Nephron progenitor cell (in vitro differentiated cells): ENCODE measurements at regions not wholly inside any gene's neighbourhood (a gene's known extent, or its start where the extent isn't known, plus 50 kb on each side); places are given as distances from the start of the nearest gene placed in this dataset.

Source experiments
- DNase-seq: peaks from one replicate; pipeline ENCODE4 v3.0.0; 2021
- H3K27ac Mint-ChIP-seq: 2 replicates; pipeline ENCODE4 v1.8.0; 2021; ENCODE audit warnings: mild to moderate bottlenecking, moderate library complexity, mixed read lengths
- H3K27me3 Mint-ChIP-seq: 2 replicates; pipeline ENCODE4 v1.8.0; 2021; ENCODE audit warnings: mild to moderate bottlenecking, low read depth, mixed read lengths; ENCODE audit not compliant: poor library complexity
- H3K36me3 Mint-ChIP-seq: 2 replicates; pipeline ENCODE4 v1.8.0; 2021; ENCODE audit warnings: low read depth, mixed read lengths
- H3K4me1 Mint-ChIP-seq: 2 replicates; pipeline ENCODE4 v1.8.0; 2021; ENCODE audit warnings: mixed read lengths
- H3K4me3 Mint-ChIP-seq: 2 replicates; pipeline ENCODE4 v1.8.0; 2021; ENCODE audit warnings: mild to moderate bottlenecking, moderate library complexity, mixed read lengths
- H3K9me3 Mint-ChIP-seq: 2 replicates; pipeline ENCODE4 v1.8.0; 2021; ENCODE audit warnings: mild to moderate bottlenecking, moderate library complexity, mixed read lengths
- CTCF ChIP-seq: fragments of 200-600 bp; sonication (generic); IDR thresholded peaks from 2 replicates; pipeline ENCODE4 v1.5.0; 2021; ENCODE audit warnings: antibody characterized with exemption

- no peak for TF ChIP-seq CTCF
- no peaks in the 10 kb centered on the region for H3K4me1 Mint-ChIP-seq
- H3K27ac Mint-ChIP-seq = no peak overlapping the region
- H3K9me3 Mint-ChIP-seq = peaks cover 19% of the 10 kb centered on the region
- H3K27me3 Mint-ChIP-seq = peaks cover 4% of the 10 kb centered on the region
- no peak for DNase-seq
- no peak overlapping the region for H3K4me3 Mint-ChIP-seq
- no peaks in the 10 kb centered on the region for H3K36me3 Mint-ChIP-seq
Measured at GRCh38 chr10:107848726-107849360, 684.3 kb upstream of the SORCS1 start.

- Mint-ChIP-seq H3K9me3 (peaks cover 19% of the 10 kb centered on the region), H3K27me3 (peaks cover 4% of the 10 kb centered on the region), H3K4me3 (no peak overlapping the region), H3K36me3 (no peaks in the 10 kb centered on the region), H3K4me1 (no peaks in the 10 kb centered on the region), H3K27ac (no peak overlapping the region)
- no peak for TF ChIP-seq CTCF
- DNase-seq = no peak
Measured at GRCh38 chr10:107847620-107848019, 683.1 kb upstream of the SORCS1 start.

- peaks cover 4% of the 10 kb centered on the region for H3K27me3 Mint-ChIP-seq
- TF ChIP-seq CTCF = no peak
- no peak overlapping the region for H3K27ac Mint-ChIP-seq
- H3K36me3 Mint-ChIP-seq = no peaks in the 10 kb centered on the region
- no peaks in the 10 kb centered on the region for H3K9me3 Mint-ChIP-seq
- no peak for DNase-seq
- no peak overlapping the region for H3K4me3 Mint-ChIP-seq
- no peaks in the 10 kb centered on the region for H3K4me1 Mint-ChIP-seq
Measured at GRCh38 chr10:107834706-107835105, 670.2 kb upstream of the SORCS1 start.

- H3K27me3 Mint-ChIP-seq = peaks cover 4% of the 10 kb centered on the region
- no peaks in the 10 kb centered on the region for H3K4me1 Mint-ChIP-seq
- no peak overlapping the region for H3K27ac Mint-ChIP-seq
- H3K36me3 Mint-ChIP-seq = no peaks in the 10 kb centered on the region
- no peak for TF ChIP-seq CTCF
- H3K9me3 Mint-ChIP-seq = no peaks in the 10 kb centered on the region
- no peak overlapping the region for H3K4me3 Mint-ChIP-seq
- no peak for DNase-seq
Measured at GRCh38 chr10:107831772-107832171, 667.3 kb upstream of the SORCS1 start.

GRCh38 chr10:107829161-107829560 lies 664.7 kb upstream of the SORCS1 start:
- Mint-ChIP-seq H3K4me1 (no peaks in the 10 kb centered on the region), H3K27me3 (no peaks in the 10 kb centered on the region), H3K4me3 (no peak overlapping the region), H3K9me3 (no peaks in the 10 kb centered on the region), H3K27ac (no peak overlapping the region), H3K36me3 (no peaks in the 10 kb centered on the region)
- no peak for DNase-seq
- TF ChIP-seq CTCF = no peak

GRCh38 chr10:107826171-107826570 lies 661.7 kb upstream of the SORCS1 start:
- no peak for TF ChIP-seq CTCF
- H3K36me3 Mint-ChIP-seq = no peaks in the 10 kb centered on the region
- H3K27ac Mint-ChIP-seq = no peak overlapping the region
- no peaks in the 10 kb centered on the region for H3K9me3 Mint-ChIP-seq
- H3K27me3 Mint-ChIP-seq = no peaks in the 10 kb centered on the region
- no peak overlapping the region for H3K4me3 Mint-ChIP-seq
- H3K4me1 Mint-ChIP-seq = no peaks in the 10 kb centered on the region
- no peak for DNase-seq
